ENCODE measurements at regions not wholly inside any gene's neighbourhood (a gene's known extent, or its start where the extent isn't known, plus 50 kb on each side); places are given as distances from the start of the nearest gene placed in this dataset.
"Not testable (repeated sequence)": the region's sequence is repeated elsewhere in the genome, so short reads cannot be mapped to it uniquely, and the experiment has no call there.

DNA sequence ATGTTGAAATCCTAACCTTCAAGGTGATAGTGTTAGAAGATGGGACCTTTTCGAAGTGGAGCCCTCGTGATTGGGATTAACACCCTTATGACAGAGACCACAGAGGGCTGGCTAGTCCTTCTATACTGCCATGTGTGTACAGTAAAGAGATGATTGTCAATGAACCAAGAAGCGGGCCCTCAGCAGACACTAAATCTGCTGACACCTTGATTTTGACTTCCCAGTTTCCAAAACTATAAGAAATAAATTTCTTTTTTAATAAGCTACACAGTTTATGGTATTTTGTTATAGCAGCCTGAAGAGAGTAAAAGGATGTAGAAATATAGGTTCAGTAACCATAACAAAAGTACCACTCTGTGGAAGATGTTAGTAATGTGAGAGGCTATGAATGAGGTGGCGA lies 419.0 kb upstream of the NUDT12 start:
- Mint-ChIP-seq H3K27me3 (ENCODE audit: unreplicated experiment) (no peaks in the 10 kb centered on the region), H3K9me3 (ENCODE audit: low read depth, unreplicated experiment) (peaks cover 2% of the 10 kb centered on the region), H3K4me3 (ENCODE audit: low read depth, unreplicated experiment) (no peak overlapping the region), H3K36me3 (ENCODE audit: insufficient read depth, unreplicated experiment) (no peaks in the 10 kb centered on the region), H3K4me1 (ENCODE audit: low read depth, unreplicated experiment) (no peaks in the 10 kb centered on the region), H3K27ac (ENCODE audit: unreplicated experiment) (no peak overlapping the region)
- no peak for DNase-seq
- no TSS peak for BruUV-seq (replicated peaks)
- intact Hi-C loops (cut with micrococcal nuclease; ENCODE audit: unreplicated experiment) = no loop called here
- CTCF ChIA-PET = no interaction called here
- TF ChIP-seq, protein P1, sequence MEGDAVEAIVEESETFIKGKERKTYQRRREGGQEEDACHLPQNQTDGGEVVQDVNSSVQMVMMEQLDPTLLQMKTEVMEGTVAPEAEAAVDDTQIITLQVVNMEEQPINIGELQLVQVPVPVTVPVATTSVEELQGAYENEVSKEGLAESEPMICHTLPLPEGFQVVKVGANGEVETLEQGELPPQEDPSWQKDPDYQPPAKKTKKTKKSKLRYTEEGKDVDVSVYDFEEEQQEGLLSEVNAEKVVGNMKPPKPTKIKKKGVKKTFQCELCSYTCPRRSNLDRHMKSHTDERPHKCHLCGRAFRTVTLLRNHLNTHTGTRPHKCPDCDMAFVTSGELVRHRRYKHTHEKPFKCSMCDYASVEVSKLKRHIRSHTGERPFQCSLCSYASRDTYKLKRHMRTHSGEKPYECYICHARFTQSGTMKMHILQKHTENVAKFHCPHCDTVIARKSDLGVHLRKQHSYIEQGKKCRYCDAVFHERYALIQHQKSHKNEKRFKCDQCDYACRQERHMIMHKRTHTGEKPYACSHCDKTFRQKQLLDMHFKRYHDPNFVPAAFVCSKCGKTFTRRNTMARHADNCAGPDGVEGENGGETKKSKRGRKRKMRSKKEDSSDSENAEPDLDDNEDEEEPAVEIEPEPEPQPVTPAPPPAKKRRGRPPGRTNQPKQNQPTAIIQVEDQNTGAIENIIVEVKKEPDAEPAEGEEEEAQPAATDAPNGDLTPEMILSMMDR (IDR thresholded peaks at IDR 0.05; ENCODE audit: unreplicated experiment) = no peak

DNA sequence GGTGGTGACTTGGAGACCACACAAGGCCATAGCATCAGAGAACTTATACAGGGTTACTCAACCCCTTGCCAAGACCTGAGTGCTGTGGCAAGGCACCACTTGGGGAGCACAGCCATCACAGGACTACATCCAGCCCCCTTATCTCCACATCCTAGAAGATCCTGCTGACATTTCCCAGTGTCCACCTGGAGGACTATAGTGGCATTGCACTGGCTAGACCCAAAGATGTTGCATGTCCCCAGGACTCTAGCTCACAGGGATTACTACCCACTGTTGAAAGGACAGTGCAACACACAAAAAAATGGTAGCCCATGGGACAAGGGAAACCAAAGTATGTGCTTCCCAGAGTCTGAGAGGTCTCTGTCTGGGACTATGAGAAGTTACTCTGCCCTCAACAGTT lies 411.1 kb upstream of the NUDT12 start:
- no peak overlapping the region for H3K27ac Mint-ChIP-seq (ENCODE audit: unreplicated experiment)
- TF ChIP-seq, protein P1 (IDR thresholded peaks at IDR 0.05; ENCODE audit: unreplicated experiment) = peak; percentile 22
- no TSS peak for BruUV-seq (replicated peaks)
- intact Hi-C loops (cut with micrococcal nuclease; ENCODE audit: unreplicated experiment) = no loop called here
- H3K4me3 Mint-ChIP-seq (ENCODE audit: low read depth, unreplicated experiment) = no peak overlapping the region
- CTCF ChIA-PET = no interaction called here
- no peaks in the 10 kb centered on the region for H3K36me3 Mint-ChIP-seq (ENCODE audit: insufficient read depth, unreplicated experiment)
- H3K27me3 Mint-ChIP-seq (ENCODE audit: unreplicated experiment) = no peaks in the 10 kb centered on the region
- H3K4me1 Mint-ChIP-seq (ENCODE audit: low read depth, unreplicated experiment) = no peaks in the 10 kb centered on the region
- H3K9me3 Mint-ChIP-seq (ENCODE audit: low read depth, unreplicated experiment) = peaks cover 13% of the 10 kb centered on the region
- no peak for DNase-seq

DNA sequence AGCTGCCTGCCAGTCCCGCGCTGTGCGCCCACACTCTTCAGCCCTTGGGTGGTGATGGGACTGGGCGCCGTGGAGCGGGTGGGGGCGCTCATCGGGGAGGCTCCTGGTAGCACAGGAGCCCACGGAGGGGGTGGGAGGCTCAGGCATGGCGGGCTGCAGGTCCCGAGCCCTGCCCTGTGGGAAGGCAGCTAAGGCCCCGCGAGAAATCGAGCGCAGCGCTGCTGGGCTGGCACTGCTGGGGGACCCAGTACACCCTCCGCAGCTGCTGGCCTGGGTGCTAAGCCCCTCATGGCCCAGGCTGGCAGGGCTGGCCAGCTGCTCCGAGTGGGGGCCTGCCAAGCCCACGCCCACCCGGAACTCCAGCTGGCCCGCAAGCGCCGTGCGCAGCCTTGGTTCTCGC lies 403.7 kb upstream of the NUDT12 start:
- H3K9me3 Mint-ChIP-seq (ENCODE audit: low read depth, unreplicated experiment) = peaks cover 14% of the 10 kb centered on the region
- H3K4me3 Mint-ChIP-seq (ENCODE audit: low read depth, unreplicated experiment); CTCF ChIA-PET; H3K36me3 Mint-ChIP-seq (ENCODE audit: insufficient read depth, unreplicated experiment); intact Hi-C loops (cut with micrococcal nuclease; ENCODE audit: unreplicated experiment); H3K27ac Mint-ChIP-seq (ENCODE audit: unreplicated experiment); BruUV-seq (replicated peaks); H3K27me3 Mint-ChIP-seq (ENCODE audit: unreplicated experiment); H3K4me1 Mint-ChIP-seq (ENCODE audit: low read depth, unreplicated experiment); DNase-seq: not testable (repeated sequence)

DNA sequence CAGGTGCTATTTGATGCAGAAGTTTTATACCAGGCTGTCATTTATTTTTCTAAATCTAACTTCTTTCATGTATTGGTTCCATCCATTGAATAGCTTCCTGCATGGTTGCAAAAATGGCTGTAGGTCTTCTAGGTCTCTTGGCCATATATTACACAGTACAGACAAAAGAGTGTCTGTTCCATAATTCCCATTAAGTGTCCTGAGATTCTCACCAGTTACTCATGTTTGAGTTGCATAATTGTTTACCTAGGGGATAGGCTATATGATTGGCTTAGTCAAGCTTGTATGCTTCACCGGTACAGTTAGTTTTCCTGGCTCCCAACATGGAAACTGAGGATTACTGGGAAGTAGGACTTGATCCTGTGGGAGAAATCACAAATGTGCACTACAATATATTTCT lies 399.4 kb upstream of the NUDT12 start:
- BruUV-seq (replicated peaks) = no TSS peak
- no peaks in the 10 kb centered on the region for H3K36me3 Mint-ChIP-seq (ENCODE audit: insufficient read depth, unreplicated experiment)
- CTCF ChIA-PET = no interaction called here

DNA sequence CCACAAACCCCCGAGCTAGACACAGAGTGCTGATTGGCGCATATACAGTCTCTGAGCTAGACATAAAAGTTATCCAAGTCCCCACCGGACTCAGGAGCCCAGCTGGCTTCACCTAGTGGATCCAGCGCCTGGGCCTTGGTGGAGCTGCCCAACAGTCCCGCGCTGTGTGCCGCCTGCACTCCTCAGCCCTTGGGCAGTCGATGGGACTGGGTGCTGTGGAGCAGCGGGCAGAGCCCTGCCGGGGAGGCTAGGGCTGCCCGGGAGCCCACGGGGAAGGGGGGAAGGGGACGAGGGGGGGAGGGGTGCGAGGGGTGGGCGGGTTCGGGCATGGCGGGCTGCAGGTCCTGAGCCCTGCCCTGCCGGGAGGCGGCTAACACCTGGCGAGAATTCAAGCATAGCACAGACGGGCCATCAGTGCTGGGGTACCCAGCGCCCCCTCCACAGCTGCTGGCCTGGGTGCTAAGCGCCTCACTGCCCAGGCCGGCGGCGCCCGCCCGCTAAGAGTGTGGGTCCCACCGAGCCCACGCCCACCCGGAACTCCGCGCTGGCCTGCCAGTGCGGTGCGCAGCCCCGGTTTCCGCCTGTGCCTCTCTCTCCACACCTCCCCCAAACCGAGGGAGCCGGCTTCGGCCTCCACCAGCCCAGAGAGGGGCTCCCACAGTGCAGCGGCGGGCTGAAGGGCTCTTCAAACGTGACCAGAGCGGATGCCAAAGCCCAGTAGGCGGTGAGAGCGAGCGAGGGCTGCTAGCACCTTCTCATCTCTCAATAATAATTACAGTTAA lies 391.2 kb upstream of the NUDT12 start:
- TF ChIP-seq, protein P1 (IDR thresholded peaks at IDR 0.05; ENCODE audit: unreplicated experiment) = no peak
- BruUV-seq (replicated peaks) = no TSS peak
- Mint-ChIP-seq H3K9me3 (ENCODE audit: low read depth, unreplicated experiment) (peaks cover 2% of the 10 kb centered on the region), H3K27me3 (ENCODE audit: unreplicated experiment) (no peaks in the 10 kb centered on the region), H3K4me1 (ENCODE audit: low read depth, unreplicated experiment) (no peaks in the 10 kb centered on the region), H3K36me3 (ENCODE audit: insufficient read depth, unreplicated experiment) (no peaks in the 10 kb centered on the region), H3K4me3 (ENCODE audit: low read depth, unreplicated experiment) (no peak overlapping the region), H3K27ac (ENCODE audit: unreplicated experiment) (no peak overlapping the region)
- intact Hi-C loops (cut with micrococcal nuclease; ENCODE audit: unreplicated experiment) = no loop called here
- no peak for DNase-seq
- CTCF ChIA-PET = no interaction called here

More for the DNA sequence above, 399.4 kb upstream of the NUDT12 start:
- Mint-ChIP-seq H3K27ac (ENCODE audit: unreplicated experiment) (no peak overlapping the region), H3K9me3 (ENCODE audit: low read depth, unreplicated experiment) (peaks cover 5% of the 10 kb centered on the region), H3K4me1 (ENCODE audit: low read depth, unreplicated experiment) (no peaks in the 10 kb centered on the region), H3K27me3 (ENCODE audit: unreplicated experiment) (no peaks in the 10 kb centered on the region), H3K4me3 (ENCODE audit: low read depth, unreplicated experiment) (no peak overlapping the region)
- no peak for DNase-seq
- intact Hi-C loops (cut with micrococcal nuclease; ENCODE audit: unreplicated experiment) = no loop called here
- TF ChIP-seq, protein P1 (IDR thresholded peaks at IDR 0.05; ENCODE audit: unreplicated experiment) = no peak

All from Calu3 (cell line).